NAMALWA (cell line): ENCODE measurements at regions not wholly inside any gene's neighbourhood (a gene's known extent, or its start where the extent isn't known, plus 50 kb on each side); places are given as distances from the start of the nearest gene placed in this dataset.
"Not testable (repeated sequence)": the region's sequence is repeated elsewhere in the genome, so short reads cannot be mapped to it uniquely, and the experiment has no call there.

Experiments
- DNase-seq: peaks from one replicate; pipeline ENCODE4 v3.0.0-alpha.2; 2015; ENCODE audit warnings: low spot score

GRCh38 chr4:49154308-49155103, 168.4 kb downstream of the CWH43 start:
- DNase-seq, result peak; percentile 79

DNA sequence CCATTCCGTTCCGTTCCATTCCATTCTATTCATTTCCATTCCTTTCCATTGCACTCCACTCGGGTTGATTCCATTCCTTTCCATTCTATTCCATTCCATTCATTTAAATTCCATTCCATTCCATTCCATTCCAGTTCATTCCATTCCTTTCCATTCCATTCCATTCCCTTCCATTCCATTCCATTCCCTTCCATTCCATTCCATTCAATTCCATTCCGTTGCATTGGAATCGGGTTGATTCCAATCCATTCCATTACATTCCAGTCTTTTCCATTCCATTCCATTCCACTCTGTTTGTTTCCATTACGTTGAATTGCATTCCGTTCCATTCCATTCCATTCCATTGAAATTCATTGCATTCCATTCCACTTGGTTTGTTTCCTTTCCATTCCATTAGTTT, 169.2 kb downstream of the CWH43 start:
- DNase-seq, result not testable (repeated sequence)

DNA sequence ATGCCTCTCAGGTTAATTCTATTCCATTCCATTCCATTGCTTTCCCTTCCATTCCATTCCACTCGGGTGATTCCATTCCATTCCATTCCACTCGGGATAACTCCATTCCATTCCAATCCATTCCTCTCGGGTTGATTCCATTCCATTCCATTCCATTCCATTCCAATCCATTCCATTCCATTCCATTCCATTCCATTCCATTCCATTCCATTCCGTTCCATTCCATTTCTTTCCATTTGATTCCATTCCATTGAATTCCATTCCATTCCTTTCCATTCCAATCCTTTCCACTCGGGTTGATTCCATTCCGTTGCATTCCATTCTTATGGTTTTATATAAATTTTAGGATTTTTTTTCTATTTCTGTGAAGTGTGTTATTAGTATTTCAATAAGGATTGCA, 170.2 kb downstream of the CWH43 start:
- not testable (repeated sequence) for DNase-seq

DNA sequence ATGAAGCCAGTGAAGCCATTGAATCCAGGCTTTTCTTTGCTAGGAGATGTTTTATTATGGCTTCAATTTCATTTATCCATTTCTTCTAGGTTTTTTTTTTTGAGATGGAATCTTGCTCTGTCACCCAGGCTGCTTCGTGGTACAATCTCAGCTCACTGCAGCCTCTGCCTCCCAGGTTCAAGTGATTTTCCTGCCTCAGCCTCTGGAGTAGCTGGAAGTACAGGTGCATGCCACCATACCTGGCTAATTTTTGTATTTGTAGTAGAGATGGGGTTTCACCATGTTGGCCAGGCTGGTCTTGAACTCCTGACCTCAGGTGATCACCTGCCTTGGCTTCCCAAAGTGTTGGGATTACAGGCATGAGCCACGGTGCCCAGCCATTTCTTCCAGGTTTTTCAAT, 171.6 kb downstream of the CWH43 start:
- DNase-seq, result not testable (repeated sequence)

DNA sequence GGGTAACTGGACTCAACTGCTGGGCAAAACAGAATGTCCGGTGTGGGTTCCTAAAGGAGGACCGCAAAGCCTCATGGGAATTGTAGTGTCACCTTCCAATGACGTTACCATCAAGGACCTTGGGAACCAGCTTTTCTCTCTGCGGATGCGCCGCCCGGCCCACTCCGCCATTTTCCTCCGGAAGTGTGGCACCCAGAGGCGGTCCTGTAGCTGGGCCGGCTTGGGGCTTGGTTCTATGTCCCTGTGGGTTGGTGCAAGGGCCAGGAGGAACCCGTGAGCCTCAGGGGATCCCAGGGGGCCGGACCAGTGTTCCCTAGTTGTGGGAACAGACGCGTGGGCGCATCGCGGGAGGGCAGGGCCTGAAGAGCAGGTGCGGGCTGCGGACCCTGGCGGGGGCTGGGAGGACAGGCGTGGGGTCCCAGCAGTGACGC, 175.1 kb downstream of the CWH43 start:
- not testable (repeated sequence) for DNase-seq

GRCh38 chr4:49164916-49165315, 178.8 kb downstream of the CWH43 start:
- not testable (repeated sequence) for DNase-seq

- DNase-seq, result not testable (repeated sequence)
Measured at GRCh38 chr4:49177847-49178246, 191.8 kb downstream of the CWH43 start.

GRCh38 chr4:49181088-49181487, 195.0 kb downstream of the CWH43 start:
- not testable (repeated sequence) for DNase-seq

DNA sequence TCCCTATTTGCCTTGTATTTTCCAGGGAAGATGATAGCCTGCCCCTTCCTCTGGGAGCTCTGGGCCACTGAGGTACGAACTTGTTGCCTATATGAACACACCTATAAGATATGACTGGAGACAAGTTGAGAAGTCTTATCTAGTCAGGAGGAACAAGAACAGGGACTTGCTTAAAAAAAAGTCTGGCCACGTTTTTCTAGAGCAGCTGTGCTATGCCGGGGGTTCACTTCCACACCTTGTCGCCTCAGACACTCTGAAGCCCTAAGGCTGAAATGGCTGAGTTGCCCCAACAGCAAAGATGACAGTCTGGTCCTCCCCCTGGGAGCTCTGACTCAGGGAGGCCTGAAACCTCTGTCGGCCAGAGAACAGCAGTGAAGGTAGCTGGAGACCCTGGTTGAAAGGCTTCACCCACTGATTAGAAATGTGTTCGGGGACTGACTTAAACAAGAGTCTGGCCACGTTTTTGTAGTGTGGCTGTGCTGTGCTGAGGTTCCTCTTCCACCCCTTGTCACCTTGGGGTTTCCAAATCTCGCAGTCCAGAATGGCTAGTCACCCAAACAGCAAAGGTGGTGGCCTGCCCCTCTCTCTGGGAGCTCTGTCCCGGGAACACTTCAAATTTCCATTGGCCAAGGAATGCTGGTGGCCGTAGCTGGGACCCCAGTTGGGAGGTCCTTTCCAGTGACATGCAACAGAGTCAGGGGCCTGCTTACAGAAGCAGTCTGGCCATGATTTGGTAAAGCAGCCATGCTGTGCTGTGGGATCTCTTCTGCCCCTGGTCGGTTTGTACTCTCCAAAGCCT, 225.5 kb downstream of the CWH43 start:
- DNase-seq, result not testable (repeated sequence)

GRCh38 chr4:49213250-49213649, 227.2 kb downstream of the CWH43 start:
- DNase-seq, result not testable (repeated sequence)

DNA sequence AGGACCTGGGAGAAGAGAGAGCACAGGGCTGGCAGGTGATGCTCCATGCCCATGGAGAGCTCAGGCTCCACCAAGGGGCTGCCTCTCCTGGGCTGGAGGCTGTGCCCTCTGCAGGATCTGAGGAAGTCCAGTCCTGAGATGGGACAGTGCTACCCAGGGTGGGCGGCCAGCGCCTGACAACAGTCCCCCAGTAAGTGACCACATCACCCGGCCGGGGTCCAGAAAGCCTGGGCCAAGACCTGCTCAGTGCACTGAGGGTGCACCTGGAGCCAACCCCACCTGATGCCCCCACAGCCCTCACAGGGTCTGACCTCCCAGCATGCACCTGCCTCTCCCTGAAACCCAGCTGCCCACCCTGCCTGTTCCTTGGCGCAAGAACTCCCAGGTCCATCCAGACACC, 227.7 kb downstream of the CWH43 start:
- DNase-seq, result not testable (repeated sequence)

DNA sequence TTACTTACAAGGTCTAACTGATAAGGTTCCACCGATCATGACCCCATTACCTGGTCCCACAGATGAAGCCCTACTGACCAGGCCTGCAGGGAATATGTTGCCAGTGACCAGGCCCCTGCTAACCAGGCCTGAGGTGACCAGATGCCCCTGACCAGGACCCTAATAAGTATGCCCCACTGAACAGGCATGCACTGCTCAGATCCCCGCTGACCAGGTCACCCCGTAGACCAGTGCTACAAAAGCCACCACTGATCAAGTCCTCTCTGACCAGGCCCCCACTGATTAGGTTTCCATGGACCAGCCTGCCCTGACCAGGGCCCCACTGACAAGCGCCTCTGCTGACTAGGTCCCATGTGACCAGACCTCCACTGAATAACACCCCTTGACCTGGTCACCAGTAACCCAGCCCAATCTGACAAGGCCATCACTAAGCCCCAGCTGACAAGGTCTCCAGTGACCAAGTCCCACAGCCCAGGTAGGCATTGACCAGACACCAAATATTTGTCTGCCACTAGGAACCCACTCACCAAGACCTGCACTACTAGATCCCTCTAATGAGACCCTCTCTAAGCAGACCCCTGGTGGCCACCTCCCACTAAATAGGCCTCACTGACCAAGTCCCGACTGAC, 228.5 kb downstream of the CWH43 start:
- DNase-seq, result not testable (repeated sequence)

- DNase-seq, result not testable (repeated sequence)
Measured at GRCh38 chr4:49215082-49215479, 229.0 kb downstream of the CWH43 start.

GRCh38 chr4:49216606-49217005, 230.5 kb downstream of the CWH43 start:
- DNase-seq, result not testable (repeated sequence)

DNA sequence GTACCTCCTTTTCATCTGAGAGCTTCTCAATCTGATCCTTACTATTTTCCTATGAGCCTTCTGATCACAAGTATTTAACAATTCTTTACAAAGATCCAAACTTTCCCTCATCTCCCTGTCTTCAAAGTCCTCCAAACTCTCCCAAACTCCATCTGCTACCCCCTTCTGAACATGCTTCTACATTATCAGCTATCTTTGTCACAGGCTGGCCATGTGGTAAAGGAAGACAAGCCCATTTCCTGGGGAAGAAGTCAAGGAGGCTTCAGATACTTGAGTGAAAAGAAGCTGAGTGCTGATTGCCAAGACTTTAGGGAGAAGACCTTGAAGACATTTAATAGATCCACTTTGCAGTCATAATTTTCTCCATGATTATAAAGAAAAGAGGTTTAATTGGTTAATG, 231.4 kb downstream of the CWH43 start:
- DNase-seq, result no peak

DNA sequence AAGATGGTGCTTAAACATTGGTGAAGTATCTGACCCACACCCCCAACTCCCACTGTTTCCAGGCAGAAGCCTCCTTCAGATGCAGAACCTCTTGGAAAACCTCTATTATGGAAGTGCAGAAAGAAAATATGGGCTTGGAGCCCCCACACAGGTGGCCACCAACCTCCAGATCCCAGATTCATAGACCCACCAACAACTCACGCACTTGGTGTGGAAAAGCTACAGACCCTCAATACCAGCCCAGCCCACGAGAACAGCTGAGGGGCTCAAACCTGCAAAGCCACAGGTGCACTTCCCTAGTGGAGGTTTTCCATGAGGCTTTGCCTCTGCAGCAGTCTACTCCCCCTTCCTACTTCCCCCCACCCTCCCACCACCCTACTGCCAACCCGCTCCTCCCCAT, 232.0 kb downstream of the CWH43 start:
- not testable (repeated sequence) for DNase-seq

DNA sequence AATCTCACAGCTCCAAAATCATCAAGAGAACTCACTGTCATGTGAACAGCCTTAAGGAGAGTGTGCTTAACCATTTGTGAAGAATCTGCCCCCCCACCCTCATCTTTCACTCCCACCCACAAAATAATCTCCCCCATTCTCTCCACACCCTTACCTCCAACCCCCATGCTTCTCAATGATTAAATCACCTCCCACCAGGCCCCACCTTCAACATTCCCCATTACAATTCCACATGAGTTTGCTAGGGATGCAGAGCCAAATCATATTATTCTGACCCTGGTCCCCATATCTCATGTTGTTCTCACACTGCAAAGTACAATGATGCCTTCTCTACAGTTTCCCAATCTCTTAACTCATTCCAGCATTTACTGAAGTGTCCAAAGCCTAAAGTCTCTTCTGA, 232.9 kb downstream of the CWH43 start:
- DNase-seq, result not testable (repeated sequence)

- DNase-seq, result not testable (repeated sequence)
Measured at GRCh38 chr4:49219489-49220225, 233.6 kb downstream of the CWH43 start.

- DNase-seq, result no peak
Measured at GRCh38 chr4:49221209-49221608, 235.1 kb downstream of the CWH43 start.

- DNase-seq, result not testable (repeated sequence)
Measured at GRCh38 chr4:49222810-49223209, 236.7 kb downstream of the CWH43 start.

DNA sequence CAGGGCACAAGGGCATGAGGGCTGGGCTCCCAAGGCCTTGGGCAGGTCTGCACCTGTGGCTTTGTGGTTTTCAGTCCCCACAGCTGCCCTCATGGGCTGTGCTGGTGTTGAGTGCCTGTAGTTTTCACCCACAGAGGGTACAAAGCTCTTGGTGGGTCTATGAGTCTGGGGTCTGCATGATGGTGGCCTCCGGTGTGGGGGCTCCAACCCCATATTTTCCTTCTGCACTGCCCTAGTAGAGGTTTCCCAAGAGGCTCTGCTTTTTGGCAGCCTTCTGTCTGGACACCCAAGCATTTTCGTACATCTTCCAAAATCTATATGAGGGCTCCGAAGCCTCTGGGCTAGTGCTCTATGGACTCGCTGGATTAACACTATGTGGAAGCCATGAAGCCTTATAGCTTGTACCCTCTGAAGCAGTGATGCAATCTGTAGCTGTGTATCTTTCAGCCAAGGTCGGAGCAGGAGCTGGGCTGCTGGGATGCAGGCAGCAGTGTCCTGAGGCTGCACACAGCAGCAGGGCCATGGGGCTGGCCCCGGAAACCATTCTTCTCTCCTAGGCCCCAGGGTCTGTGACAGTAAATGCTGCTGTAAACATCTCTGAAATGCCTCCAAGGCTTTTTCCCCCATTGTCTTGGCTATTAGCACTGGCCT, 240.3 kb downstream of the CWH43 start:
- DNase-seq, result not testable (repeated sequence)
